GM12865 (cell line): ENCODE measurements at regions not wholly inside any gene's neighbourhood (a gene's known extent, or its start where the extent isn't known, plus 50 kb on each side); places are given as distances from the start of the nearest gene placed in this dataset.

Source experiments
- DNase-seq: peaks from one replicate; pipeline ENCODE4 v3.0.0; 2010; ENCODE audit warnings: low read depth
- H3K4me3 ChIP-seq: 2 replicates; pipeline ENCODE4 v1.5.1; 2011; ENCODE audit warnings: mild to moderate bottlenecking, low read depth, low read length, control low read depth
- CTCF ChIP-seq: IDR thresholded peaks from 2 replicates; pipeline ENCODE4 v1.5.1; 2011; ENCODE audit warnings: low read length, control low read depth, low read depth, inconsistent platforms; ENCODE audit not compliant: insufficient read depth; ENCODE audit errors: missing control alignments

GRCh38 chr3:163482695-163483094 lies 1595.6 kb downstream of the SI start:
- no peak for DNase-seq
- no peak overlapping the region for H3K4me3 ChIP-seq
- no peak for TF ChIP-seq CTCF

GRCh38 chr3:163481738-163482137 lies 1596.6 kb downstream of the SI start:
- TF ChIP-seq CTCF, result no peak
- no peak for DNase-seq
- no peak overlapping the region for H3K4me3 ChIP-seq

- DNase-seq, result no peak
- no peak overlapping the region for H3K4me3 ChIP-seq
- TF ChIP-seq CTCF, result no peak
Observed at GRCh38 chr3:163476179-163476578, 1602.1 kb downstream of the SI start.

- H3K4me3 ChIP-seq, result no peak overlapping the region
- no peak for DNase-seq
- no peak for TF ChIP-seq CTCF
Observed at GRCh38 chr3:163474766-163475165, 1603.5 kb downstream of the SI start.

GRCh38 chr3:163468531-163469335 lies 1609.6 kb downstream of the SI start:
- H3K4me3 ChIP-seq, result no peak overlapping the region
- no peak for DNase-seq
- no peak for TF ChIP-seq CTCF

- no peak for TF ChIP-seq CTCF
- DNase-seq, result no peak
- H3K4me3 ChIP-seq, result no peak overlapping the region
Observed at GRCh38 chr3:163462446-163462845, 1615.8 kb downstream of the SI start.

GRCh38 chr3:163450698-163451097 lies 1627.6 kb downstream of the SI start:
- no peak for DNase-seq

More at GRCh38 chr3:163450698-163451097, 1627.6 kb downstream of the SI start:
- no peak for TF ChIP-seq CTCF
- H3K4me3 ChIP-seq, result no peak overlapping the region
